SU-DHL-6 (cell line): ENCODE measurements at regions not wholly inside any gene's neighbourhood (a gene's known extent, or its start where the extent isn't known, plus 50 kb on each side); places are given as distances from the start of the nearest gene placed in this dataset.

ENCODE experiments used
- EZH2phosphoT487 ChIP-seq: fragments of 200-600 bp; sonication (generic), shearing (Covaris generic); conservative IDR thresholded peaks from 2 replicates; pipeline ENCODE4 v1.6.1; 2018; ENCODE audit warnings: mild to moderate bottlenecking, antibody characterized with exemption, low read length, moderate library complexity, mixed read lengths
- TF ChIP-seq, protein P1 (sequence below): fragments of 200-600 bp; sonication (generic); IDR thresholded peaks from one replicate; pipeline ENCODE4 v1.5.1; 2017; ENCODE audit warnings: antibody characterized with exemption, mild to moderate bottlenecking, low read length, moderate library complexity; ENCODE audit not compliant: insufficient read depth, poor library complexity, severe bottlenecking

DNA sequence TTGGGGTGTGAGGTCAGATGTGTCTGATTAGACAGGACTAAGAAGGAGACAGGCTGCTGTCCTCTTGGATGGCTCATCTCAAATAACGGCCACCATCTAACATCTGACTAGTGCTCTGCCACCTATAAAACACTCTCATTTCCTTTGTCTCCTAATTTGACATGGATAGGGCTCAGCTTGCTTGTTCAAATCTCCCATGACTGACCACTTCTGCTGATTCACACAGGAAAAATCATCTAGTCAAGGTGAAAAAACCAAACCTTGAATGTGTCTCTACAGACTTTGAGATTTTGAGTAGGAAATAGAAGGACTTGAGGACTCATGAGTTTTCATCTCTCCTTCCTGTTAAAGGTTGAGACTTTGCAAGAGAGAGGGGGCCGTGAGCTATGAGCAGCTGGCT is 150.6 kb downstream of the IER5 start:
- TF ChIP-seq, protein P1, sequence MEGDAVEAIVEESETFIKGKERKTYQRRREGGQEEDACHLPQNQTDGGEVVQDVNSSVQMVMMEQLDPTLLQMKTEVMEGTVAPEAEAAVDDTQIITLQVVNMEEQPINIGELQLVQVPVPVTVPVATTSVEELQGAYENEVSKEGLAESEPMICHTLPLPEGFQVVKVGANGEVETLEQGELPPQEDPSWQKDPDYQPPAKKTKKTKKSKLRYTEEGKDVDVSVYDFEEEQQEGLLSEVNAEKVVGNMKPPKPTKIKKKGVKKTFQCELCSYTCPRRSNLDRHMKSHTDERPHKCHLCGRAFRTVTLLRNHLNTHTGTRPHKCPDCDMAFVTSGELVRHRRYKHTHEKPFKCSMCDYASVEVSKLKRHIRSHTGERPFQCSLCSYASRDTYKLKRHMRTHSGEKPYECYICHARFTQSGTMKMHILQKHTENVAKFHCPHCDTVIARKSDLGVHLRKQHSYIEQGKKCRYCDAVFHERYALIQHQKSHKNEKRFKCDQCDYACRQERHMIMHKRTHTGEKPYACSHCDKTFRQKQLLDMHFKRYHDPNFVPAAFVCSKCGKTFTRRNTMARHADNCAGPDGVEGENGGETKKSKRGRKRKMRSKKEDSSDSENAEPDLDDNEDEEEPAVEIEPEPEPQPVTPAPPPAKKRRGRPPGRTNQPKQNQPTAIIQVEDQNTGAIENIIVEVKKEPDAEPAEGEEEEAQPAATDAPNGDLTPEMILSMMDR = no peak
- no peak for TF ChIP-seq EZH2phosphoT487
